Endothelial cell of umbilical vein (primary cell): ENCODE measurements at regions not wholly inside any gene's neighbourhood (a gene's known extent, or its start where the extent isn't known, plus 50 kb on each side); places are given as distances from the start of the nearest gene placed in this dataset.

Experiments used
- EZH2 ChIP-seq: IDR thresholded peaks from 2 replicates; pipeline ENCODE4 v1.6.1; 2012; ENCODE audit warnings: borderline replicate concordance, low read depth, mild to moderate bottlenecking, moderate library complexity, low read length, inconsistent platforms; ENCODE audit not compliant: severe bottlenecking
- GATA2 ChIP-seq: IDR thresholded peaks from 2 replicates; pipeline ENCODE4 v1.7.0; 2011; ENCODE audit warnings: low read depth, mild to moderate bottlenecking, moderate library complexity, mixed read lengths, low read length; ENCODE audit not compliant: insufficient read length, insufficient read depth
- JUN ChIP-seq: IDR thresholded peaks from 2 replicates; pipeline ENCODE4 v1.6.1; 2011; ENCODE audit warnings: borderline replicate concordance, low read depth; ENCODE audit not compliant: insufficient read length, insufficient read depth
- POLR2A ChIP-seq: IDR thresholded peaks from 2 replicates; pipeline ENCODE4 v1.6.1; 2012; ENCODE audit warnings: low read depth, mild to moderate bottlenecking, control low read depth, low read length
- POLR2AphosphoS5 ChIP-seq: IDR thresholded peaks from 2 replicates; pipeline ENCODE4 v1.6.1; 2012; ENCODE audit warnings: low read depth, mild to moderate bottlenecking, control low read depth, low read length, moderate library complexity; ENCODE audit not compliant: insufficient read depth
- TF ChIP-seq, protein P1 (sequence below), 2 donors: IDR thresholded peaks; 1 replicate in 1 of 2; 2 replicates in 1 of 2; pipeline ENCODE4 v1.5.1; 2011; ENCODE audit warnings: low read length in 2 of 2, mild to moderate bottlenecking in 2 of 2, moderate library complexity in 2 of 2, control low read depth in 1 of 2, inconsistent platforms in 1 of 2, low read depth in 1 of 2; ENCODE audit not compliant: insufficient read depth in 1 of 2; ENCODE audit errors: extremely low read depth in 1 of 2

DNA sequence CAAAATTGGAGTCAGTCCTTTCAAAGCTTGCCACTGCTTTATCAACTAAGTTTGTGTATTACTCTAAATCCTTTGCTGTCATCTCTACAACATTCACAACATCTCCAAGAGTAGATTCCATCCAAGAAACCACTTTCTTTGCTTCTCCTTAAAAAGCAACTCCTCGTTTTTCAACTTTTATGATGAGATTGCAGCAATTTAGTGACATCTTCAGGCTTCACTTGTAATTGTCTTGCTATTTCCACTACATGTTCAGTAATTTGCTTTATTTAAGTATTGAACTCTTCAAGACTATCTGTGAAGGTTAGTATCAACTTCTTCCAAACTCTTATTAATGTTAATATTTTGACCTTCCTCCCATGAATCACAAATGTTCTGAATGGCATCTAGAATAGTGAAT, 747.9 kb downstream of the TMTC2 start:
- TF ChIP-seq, protein P1, sequence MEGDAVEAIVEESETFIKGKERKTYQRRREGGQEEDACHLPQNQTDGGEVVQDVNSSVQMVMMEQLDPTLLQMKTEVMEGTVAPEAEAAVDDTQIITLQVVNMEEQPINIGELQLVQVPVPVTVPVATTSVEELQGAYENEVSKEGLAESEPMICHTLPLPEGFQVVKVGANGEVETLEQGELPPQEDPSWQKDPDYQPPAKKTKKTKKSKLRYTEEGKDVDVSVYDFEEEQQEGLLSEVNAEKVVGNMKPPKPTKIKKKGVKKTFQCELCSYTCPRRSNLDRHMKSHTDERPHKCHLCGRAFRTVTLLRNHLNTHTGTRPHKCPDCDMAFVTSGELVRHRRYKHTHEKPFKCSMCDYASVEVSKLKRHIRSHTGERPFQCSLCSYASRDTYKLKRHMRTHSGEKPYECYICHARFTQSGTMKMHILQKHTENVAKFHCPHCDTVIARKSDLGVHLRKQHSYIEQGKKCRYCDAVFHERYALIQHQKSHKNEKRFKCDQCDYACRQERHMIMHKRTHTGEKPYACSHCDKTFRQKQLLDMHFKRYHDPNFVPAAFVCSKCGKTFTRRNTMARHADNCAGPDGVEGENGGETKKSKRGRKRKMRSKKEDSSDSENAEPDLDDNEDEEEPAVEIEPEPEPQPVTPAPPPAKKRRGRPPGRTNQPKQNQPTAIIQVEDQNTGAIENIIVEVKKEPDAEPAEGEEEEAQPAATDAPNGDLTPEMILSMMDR (IDR thresholded peaks at IDR 0.05; ENCODE audit: extremely low read depth in 1 of 2, insufficient read depth in 1 of 2, low read depth in 1 of 2, low read length in 2 of 2) = no peak
- no peak for TF ChIP-seq EZH2
- TF ChIP-seq POLR2A = no peak
- no peak for TF ChIP-seq POLR2AphosphoS5
- no peak for TF ChIP-seq GATA2
- TF ChIP-seq JUN = no peak
